ENCODE measurements at regions not wholly inside any gene's neighbourhood (a gene's known extent, or its start where the extent isn't known, plus 50 kb on each side); places are given as distances from the start of the nearest gene placed in this dataset.

GRCh38 chr9:126114850-126115460 is 211.7 kb upstream of the MVB12B start:
- TF ChIP-seq SOX6 (IDR thresholded peaks at IDR 0.05) = no peak
- no peak for TF ChIP-seq CTCF (IDR thresholded peaks at IDR 0.05 in 2 of 3, conservative IDR thresholded peaks at IDR 0.05 in 1 of 3; ENCODE audit: insufficient read depth in 2 of 3, low read depth in 1 of 3, low read length in 3 of 3)
- TF ChIP-seq EZH2 (IDR thresholded peaks at IDR 0.05; ENCODE audit: borderline replicate concordance, low read depth, low read length) = no peak
- no peak for TF ChIP-seq ZBTB34 (CRISPR knock-in tag; IDR thresholded peaks at IDR 0.05)
- no peak for TF ChIP-seq ZFP1 (CRISPR knock-in tag; IDR thresholded peaks at IDR 0.05)
- TF ChIP-seq TCF7 (IDR thresholded peaks at IDR 0.05; ENCODE audit: borderline replicate concordance) = no peak
- no peak for TF ChIP-seq HDAC2 (IDR thresholded peaks at IDR 0.05)
- TF ChIP-seq, protein P1, sequence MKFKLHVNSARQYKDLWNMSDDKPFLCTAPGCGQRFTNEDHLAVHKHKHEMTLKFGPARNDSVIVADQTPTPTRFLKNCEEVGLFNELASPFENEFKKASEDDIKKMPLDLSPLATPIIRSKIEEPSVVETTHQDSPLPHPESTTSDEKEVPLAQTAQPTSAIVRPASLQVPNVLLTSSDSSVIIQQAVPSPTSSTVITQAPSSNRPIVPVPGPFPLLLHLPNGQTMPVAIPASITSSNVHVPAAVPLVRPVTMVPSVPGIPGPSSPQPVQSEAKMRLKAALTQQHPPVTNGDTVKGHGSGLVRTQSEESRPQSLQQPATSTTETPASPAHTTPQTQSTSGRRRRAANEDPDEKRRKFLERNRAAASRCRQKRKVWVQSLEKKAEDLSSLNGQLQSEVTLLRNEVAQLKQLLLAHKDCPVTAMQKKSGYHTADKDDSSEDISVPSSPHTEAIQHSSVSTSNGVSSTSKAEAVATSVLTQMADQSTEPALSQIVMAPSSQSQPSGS (CRISPR knock-in tag; IDR thresholded peaks at IDR 0.05) = no peak
- TF ChIP-seq POLR2AphosphoS5 (IDR thresholded peaks at IDR 0.05; ENCODE audit: control insufficient read depth, insufficient read depth, low read depth, low read length) = no peak
- TF ChIP-seq, protein P2, sequence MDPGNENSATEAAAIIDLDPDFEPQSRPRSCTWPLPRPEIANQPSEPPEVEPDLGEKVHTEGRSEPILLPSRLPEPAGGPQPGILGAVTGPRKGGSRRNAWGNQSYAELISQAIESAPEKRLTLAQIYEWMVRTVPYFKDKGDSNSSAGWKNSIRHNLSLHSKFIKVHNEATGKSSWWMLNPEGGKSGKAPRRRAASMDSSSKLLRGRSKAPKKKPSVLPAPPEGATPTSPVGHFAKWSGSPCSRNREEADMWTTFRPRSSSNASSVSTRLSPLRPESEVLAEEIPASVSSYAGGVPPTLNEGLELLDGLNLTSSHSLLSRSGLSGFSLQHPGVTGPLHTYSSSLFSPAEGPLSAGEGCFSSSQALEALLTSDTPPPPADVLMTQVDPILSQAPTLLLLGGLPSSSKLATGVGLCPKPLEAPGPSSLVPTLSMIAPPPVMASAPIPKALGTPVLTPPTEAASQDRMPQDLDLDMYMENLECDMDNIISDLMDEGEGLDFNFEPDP (CRISPR knock-in tag; IDR thresholded peaks at IDR 0.05) = no peak

Measured in K562 (cell line).